ENCODE measurements at regions not wholly inside any gene's neighbourhood (a gene's known extent, or its start where the extent isn't known, plus 50 kb on each side); places are given as distances from the start of the nearest gene placed in this dataset.

DNA sequence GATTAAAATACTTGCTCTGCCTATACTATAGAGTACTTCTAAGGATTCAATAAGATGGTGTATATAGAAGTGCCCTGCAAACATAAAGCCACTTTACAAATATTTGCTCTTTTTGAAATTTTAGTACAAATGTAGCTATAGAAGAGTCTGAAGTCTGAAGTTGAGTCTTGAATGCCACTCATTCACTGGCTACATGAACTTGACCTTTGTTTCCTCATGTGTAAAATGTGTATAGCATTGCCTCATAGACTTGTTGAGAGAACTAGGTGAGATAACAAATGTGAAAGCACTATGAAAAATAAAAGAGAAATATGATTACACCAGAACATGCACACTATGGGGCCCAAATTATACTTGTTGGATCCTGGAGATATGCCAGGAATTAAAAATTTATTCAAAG is 244.7 kb downstream of the SEC61B start:
- TF ChIP-seq, protein P1, sequence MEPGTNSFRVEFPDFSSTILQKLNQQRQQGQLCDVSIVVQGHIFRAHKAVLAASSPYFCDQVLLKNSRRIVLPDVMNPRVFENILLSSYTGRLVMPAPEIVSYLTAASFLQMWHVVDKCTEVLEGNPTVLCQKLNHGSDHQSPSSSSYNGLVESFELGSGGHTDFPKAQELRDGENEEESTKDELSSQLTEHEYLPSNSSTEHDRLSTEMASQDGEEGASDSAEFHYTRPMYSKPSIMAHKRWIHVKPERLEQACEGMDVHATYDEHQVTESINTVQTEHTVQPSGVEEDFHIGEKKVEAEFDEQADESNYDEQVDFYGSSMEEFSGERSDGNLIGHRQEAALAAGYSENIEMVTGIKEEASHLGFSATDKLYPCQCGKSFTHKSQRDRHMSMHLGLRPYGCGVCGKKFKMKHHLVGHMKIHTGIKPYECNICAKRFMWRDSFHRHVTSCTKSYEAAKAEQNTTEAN (CRISPR knock-in tag; IDR thresholded peaks at IDR 0.05): no peak
- TF ChIP-seq CTCF (IDR thresholded peaks at IDR 0.05): no peak
- TF ChIP-seq, protein P2, sequence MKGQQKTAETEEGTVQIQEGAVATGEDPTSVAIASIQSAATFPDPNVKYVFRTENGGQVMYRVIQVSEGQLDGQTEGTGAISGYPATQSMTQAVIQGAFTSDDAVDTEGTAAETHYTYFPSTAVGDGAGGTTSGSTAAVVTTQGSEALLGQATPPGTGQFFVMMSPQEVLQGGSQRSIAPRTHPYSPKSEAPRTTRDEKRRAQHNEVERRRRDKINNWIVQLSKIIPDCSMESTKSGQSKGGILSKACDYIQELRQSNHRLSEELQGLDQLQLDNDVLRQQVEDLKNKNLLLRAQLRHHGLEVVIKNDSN (CRISPR knock-in tag; IDR thresholded peaks at IDR 0.05): no peak
- no peak for TF ChIP-seq FOXP1 (CRISPR knock-in tag; IDR thresholded peaks at IDR 0.05; ENCODE audit: borderline replicate concordance)
- no peak for TF ChIP-seq GRHL2 (CRISPR knock-in tag; IDR thresholded peaks at IDR 0.05; ENCODE audit: insufficient replicate concordance, severe bottlenecking)

Measured in WTC11 (cell line).